GM21529 (cell line): ENCODE measurements at regions not wholly inside any gene's neighbourhood (a gene's known extent, or its start where the extent isn't known, plus 50 kb on each side); places are given as distances from the start of the nearest gene placed in this dataset.
"Not testable (repeated sequence)": the region's sequence is repeated elsewhere in the genome, so short reads cannot be mapped to it uniquely, and the experiment has no call there.

Experiments used
- ATAC-seq: cut with Tn5 transposase; IDR thresholded peaks from one replicate; pipeline ENCODE4 v1.9.1; 2021; ENCODE audit not compliant: unreplicated experiment

DNA sequence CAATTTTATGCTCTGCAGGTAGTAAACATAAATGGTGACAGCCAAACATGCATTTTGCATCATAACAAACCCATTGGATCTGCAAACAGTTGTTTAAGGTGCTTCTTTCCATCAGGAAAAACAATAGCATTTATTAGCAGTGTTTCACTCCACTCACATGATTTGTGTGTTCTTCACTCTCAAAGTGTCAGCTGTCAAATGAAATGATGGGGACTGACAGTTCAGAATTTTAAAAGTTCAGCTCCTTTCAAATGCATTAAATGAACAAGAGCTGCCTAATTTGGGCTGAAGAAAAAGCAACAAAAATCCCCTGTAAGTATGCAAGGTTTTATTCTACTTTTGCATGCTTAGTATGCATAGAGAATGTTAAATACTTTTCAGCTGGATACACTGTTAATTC lies 145.2 kb upstream of the CDIN1 start:
- ATAC-seq: no peak

DNA sequence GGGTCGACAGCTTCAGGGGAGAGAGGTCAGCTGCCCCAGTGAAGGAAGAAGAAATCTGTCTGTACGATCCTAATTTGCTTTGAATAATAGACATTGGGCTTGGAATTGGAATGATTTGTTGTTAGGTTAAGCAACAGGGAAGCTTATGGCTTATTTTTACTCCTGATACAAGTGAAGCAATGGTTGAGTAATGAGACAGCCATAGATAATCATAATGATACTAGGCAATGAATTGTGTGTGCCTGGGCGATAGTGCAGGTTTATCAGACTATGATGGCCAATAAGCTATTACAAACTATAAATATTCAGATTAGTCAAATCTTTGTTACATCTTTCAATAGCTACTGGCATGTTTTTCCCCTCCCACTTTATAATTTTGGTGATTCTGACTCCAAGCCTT lies 140.9 kb upstream of the CDIN1 start:
- no peak for ATAC-seq

DNA sequence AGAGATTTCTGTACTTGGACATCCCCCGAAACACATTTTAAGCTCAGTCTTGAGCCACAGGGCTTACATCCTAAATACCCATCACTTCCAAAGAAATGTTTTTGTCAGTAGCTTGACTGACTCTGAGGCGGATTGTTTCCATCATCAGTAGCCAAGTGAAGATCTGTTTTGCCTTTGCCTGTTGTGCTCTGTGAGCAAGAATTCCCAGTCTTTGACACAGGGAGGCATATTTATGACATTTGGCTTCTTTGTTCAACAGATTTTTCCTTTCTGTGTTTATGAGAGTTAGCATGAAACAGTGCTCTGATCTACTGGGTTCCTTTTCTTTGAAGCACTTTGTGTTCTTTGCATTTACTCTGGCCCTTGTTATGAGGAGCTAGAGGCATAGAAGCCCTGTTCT lies 132.1 kb upstream of the CDIN1 start:
- ATAC-seq: no peak

DNA sequence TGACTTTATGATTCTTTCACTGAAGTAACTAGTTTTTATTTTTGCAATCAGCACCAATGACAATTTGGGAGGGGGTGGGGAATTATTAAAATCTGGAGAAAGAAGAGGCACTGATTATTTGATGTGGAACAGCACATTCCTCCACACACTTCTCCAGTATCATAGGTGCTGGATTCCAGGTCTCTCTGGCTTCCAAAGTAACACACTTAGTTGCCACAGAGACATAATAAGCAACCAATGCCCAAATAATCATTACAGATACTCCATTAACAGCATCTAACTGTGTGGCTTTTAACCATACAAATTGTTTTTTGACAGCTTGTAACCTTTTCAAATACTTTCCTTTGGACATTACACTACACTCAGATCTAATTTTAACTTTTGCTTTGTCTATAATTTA lies 131.0 kb upstream of the CDIN1 start:
- no peak for ATAC-seq

DNA sequence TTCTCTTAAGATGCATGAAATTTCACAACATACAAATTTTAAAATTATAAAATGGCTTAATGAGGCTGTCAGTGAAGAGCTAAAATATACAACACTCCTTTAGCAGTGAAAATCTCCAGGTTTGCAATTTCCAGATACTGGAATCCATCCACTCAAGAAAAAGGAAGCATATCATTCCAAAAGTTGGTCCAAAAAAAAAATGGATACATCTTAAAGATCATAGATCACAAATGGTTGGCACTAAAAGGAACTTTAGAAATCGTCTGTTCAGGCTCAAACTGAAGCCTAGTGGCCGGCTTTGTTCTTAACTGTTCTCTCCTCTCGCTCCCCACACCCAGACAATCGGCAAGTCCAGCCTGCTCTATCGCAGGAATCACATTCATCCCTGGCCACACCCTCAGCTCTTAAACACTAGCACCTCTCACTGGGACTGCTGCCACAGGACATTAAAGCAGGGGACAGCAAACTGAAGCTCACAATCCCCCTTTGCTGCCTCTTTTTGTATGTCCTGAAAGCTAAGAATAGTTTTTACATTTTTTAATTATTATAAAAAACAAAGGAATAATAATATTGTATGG lies 130.3 kb upstream of the CDIN1 start:
- ATAC-seq: no peak

DNA sequence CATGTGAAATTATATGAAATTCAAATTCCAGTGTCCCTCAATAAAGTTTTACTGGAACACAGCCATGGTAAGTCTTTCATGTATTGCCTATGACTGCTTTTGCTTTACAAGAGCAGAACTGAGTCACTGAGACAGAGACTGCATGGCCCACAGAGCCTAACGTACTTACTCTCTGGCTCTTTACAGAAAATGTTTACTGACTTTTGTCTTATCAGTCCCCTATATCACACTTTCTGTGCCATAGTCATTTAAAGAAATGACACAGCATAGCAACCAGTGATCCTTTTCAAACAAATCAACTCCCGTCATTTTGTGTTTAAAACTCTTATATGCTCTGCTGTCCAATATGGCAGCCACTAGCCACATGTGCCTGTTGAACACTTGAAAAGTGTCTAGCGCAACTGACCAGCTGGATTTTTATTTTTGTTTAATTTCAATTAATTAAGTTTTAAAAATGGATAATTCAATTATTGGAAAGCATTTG lies 129.7 kb upstream of the CDIN1 start:
- ATAC-seq: no peak

DNA sequence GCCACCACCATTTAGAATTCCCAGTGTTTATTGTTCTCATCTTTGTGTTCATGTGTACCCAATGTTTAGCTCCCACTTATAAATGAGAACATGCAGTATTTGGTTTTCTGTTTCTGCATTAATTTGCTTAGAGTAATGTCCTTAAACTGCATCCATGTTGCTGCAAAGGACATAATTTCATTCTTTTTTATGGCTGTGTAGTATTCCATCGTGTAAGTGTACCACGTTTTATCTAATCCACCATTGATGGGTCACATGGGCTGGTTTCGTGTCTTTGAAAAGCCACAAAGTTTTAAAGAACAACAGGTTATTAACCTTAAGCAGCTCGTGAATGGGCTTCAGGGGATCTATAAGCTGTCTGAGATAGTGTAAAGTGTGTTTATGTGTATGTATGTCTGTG lies 125.2 kb upstream of the CDIN1 start:
- ATAC-seq: not testable (repeated sequence)

DNA sequence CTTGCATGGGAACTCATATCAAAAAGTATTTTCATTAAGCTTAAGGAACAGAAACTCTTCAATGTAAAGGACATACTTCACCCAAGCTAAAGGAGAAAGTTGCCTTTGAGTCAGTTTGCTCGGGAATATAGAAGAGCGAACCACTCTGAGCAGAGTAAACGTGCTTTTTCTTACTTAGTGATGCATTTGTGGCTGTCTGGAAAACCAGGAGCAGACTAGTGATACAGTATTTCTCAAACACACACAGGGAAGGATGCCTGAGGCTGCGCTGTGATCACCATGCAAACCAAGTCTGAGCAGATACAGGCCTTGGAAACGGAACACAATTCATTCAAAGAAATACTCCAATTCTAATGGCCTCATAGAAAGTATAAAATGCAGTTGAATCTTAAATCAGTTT lies 121.0 kb upstream of the CDIN1 start:
- ATAC-seq: no peak

DNA sequence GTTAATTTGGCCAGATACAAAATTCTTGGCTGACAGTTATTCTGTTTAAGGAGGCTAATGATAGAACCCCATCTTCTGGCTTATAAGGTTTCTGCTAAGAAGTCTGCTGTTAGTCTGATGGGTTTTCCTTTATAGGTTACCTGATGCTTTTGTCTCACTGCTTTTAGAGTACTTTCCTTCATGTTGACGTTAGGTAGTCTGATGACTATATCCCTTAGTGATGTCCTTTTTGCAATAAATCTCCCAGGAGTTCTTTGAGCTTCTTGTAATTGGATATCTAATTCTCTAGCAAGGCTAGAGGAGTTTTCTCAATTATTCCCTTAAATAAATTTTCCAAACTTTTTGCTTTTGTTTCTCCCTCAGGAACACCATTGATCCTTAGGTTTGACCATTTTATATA lies 114.1 kb upstream of the CDIN1 start:
- ATAC-seq: no peak

DNA sequence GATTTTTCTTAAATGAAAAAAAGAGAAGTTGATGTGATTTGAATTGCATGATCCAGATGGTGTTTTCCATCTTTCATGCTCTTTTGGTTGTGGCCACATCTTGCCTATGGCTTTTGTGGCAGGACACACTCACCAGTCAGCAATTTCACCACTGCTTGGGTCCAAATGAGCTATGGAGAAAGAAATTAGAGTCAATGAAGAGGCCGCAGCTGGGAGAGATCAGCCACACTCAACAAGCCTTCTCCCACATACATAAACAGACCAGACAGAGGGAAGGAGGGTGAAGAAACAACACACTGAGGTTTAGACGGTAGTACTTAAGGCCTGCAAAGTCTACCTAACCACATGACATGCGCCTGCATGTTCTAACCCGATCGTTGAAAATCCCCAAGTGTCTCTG lies 110.7 kb upstream of the CDIN1 start:
- ATAC-seq: no peak

DNA sequence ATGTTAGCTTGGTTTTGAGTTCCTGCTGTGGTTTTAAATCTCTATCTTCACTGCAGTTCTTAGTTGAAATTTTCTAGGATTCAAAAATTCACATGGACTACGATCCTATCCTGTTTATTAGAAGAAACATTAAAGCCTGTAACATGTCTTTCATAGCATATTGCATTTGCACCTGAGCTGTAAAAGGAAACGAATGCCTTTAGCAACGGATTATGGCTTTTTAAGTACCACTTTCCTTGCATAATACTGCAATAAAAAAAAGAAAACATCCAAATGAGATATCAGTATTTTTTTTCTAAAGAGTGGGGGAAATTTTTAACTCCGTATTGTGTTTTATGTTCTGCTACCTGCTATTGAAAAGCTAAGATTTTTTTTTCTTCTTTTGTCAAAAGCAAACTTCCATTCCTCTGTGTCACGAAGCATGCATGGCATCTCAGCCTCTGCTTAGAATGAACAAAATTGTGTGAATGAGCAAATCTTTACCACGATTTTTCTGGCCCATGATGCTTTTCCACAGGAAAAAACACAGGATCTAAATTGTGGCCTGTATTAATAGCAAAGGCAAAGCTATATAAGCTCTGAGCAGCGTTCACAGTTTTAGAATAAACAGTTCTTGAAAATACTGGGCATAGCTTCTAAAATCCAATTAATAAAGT lies 110.0 kb upstream of the CDIN1 start:
- ATAC-seq: no peak

DNA sequence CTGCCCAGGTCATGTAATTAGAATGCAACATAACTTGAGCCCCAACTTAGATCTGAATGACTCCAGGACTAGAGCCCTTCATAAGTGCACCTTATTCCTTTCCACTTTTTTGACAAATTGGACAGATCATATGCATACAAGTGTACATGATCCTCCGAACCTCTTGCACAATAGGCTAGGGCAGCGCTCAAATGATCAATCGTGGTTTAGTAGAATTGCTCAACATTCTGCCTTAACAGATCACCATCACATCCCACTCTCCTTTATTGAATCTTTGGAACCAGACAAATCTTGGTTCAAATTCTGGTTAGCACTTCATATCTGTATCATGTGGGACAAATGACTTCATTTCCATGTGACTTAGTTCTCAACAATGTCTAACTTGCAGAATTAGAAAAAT lies 106.8 kb upstream of the CDIN1 start:
- ATAC-seq: no peak

DNA sequence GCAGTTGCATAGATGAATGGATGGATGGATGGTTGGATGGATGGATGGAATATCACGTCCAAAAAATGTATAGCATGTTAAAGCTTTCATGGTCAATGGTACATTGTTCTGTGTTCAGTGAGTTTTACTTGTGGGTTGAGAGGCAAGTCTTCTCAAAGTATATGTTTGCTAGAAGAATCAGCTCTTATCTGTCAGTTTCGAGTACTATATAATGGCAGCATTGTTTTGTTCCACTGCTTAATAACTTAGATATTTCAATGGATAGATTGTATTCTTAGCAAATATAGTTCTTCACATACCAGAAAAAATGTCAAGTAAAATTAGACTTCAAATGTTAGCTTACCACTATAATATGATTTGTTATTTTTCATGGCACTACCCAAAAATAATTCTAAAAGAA lies 100.9 kb upstream of the CDIN1 start:
- no peak for ATAC-seq

DNA sequence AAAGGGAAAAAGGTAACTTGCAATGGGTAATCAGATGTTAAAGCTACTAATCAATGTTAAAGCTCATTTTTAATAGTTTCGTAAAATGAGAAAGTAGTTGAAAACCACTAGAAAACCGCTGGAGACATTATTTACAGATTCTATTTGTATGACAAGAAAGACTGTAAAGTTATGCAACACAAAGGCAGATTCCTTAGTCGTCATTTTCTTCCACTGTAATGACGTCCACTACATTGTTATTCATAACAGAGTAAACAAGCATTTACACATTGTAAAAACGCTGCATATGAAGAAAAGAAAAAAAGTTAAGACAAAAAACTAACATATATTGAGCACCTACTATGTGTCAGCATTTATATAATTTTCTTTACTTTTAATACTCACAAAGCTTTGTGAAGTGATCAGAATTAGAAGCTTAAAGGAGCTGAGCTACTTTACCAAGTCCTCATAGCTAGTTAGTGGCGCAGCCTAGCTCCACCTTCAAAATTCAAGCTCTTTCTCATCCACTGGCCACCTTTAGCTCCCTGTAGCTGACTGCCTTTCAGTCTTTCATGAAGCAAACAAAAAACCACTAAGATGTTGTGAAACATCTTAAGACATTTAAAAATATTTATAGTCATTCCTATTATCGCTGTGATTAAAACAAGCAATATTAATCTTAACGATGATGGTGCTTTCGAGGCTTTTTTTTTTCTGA lies 100.1 kb upstream of the CDIN1 start:
- no peak for ATAC-seq

DNA sequence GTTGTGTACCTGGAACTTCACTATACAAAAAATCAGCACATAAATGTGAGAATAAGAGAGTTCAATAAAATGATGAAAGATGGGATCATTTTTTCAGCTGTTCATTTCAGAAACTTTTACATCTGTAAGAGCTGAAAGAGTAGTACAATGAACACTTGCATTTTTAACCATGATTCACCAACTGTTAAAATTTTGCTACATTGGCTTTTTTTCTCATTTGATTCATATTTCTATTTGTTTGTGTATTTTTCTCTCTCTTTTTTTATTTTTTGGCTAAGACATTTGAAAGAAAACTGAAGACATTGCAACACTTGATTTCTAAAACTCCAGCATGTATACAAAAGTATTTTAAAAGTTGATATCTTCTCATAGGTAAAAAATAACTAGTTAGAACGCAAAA lies 98.3 kb upstream of the CDIN1 start:
- no peak for ATAC-seq

DNA sequence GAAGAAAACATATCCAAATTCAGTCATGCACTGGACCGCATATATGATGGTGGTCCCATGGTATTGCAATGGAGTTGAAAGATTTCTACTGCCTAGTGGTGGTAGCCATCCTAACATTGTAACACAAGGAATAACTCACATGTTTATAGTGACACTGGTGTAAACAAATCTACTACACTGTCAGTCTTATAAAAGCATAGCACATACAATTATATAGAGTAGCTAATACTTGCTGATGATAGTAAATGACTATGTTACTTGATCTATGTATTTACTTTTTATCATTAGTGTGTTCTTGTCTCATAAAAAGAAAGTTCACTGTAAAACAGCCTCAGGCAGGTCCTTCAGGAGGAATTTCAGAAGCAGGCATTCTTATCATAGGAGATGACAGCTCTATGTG lies 96.0 kb upstream of the CDIN1 start:
- no peak for ATAC-seq

DNA sequence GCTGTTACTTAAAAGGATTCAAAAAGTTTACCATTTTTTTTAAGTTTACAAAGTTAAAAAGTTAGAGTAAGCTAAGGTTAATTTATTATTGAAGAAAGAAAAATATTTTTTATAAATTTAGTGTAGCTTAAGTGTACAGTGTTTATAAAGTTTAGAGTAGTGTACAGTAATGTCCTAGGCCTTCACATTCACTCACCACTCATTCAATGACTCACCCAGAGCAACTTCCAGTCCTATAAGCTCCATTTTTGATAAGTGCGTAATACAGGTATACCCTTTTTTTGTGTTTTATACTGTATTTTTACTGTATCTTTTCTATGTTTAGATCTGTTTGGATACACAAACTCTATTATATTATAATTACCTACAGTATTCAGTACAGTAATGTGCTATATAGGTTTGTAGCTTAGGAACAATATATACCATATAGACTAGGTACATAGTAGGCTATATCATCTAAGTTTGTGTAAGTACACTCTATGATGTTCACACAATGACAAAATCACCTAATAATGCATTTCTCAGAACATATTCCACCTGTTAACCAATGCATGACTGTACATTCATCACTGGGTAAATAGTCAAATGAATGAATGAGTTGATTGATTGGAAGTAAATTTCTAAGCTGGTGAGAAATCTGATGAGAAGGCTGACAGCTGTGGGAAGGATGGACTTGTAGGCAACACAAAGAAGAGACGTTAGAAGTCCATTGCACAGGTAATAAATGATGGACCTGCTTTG lies 95.2 kb upstream of the CDIN1 start:
- ATAC-seq: no peak

DNA sequence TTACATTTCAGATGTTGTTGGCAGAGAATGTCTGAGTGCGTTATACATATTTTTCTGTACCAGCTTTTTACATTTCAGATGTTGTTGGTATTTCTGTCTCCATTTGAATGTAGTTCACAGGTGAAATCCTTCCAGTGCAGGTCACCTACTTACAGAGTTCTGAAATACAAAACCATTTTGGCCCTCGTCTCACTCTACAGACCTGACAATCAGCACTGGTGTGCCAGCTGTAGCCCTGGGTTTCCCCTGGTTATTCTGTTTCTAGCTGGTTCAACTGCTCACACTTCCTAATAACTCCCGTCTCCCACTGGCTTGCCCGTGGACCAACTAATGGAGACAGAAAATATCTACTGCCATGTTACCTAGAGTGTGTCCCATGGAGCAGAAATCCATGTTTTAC lies 87.5 kb upstream of the CDIN1 start:
- ATAC-seq: no peak

DNA sequence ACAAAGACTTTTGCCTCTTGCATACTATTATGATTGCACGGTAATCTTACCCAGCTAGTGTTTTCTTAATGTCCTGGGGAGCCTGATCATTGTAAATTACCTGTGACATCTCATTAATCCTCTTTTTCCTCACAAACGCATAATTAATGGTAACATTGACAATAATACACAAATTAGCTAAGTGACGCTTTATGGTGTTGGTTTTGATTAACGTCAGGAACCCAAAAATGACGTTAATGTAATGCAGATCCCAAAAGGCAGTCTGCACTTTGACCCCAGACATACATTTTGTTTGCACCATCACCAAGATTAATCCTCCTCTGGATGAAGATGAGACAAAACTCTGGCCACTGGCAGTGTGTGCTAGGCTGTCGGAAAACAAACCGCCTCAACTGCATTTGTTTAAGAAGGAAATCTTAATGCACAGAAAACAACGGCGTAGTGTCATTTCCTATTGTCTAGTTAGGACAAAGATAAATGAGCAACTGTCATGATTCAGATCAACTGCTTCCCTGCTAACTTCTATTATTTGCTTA lies 83.9 kb upstream of the CDIN1 start:
- ATAC-seq: no peak

DNA sequence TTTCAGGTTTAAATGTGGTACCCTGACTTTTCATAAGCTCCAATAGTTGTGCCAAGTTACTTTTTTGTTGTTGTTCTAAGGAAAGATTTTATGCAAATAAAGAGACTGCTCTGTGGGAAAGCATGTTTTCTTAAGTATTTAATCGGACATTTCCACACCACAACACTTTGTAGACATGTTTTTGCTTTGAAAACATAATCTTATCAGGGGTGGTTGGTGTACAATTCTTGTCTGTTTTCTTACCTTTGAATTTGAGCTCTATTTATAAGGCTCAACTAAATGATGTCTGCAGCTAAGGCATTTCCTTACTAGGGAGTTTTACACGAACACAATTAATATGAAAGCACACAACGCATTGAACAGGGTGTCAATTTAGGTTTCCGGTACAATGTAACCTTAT lies 81.5 kb upstream of the CDIN1 start:
- no peak for ATAC-seq

DNA sequence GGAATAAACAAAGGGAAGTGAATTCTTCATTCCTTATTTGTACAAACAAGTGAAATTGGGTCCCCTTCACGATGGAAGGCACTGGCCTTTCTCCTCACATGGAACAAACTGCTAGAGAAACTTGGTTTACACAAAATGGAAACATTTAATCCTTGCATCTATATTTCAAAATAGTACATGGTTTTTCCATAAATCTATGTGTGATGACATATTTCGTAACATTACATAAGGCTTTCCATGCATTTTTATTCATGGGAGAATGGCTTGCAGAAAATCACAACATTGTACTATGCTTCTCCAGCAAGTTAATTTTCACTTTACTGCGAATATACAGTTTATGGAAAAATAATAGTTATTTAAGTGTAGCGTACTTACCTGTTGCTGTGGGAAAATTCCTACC lies 81.0 kb upstream of the CDIN1 start:
- no peak for ATAC-seq

DNA sequence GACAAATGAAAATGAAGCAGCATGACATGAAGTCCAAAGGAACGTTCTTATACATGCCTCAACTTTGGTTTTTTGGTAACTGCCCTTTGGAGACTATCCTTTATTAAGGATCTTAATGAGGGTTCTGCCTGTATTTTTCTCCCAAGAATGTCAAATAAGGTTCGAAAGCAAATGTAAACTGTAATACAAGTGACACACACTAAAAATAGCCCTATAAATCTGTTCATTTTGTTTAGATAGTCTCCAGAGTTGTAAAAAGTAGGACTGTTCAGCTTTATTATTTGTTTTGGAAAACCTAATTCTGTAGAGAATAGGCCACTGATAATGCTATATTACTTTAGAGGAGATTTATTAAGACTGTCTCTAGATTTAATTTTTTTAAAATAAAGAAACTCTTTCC lies 80.5 kb upstream of the CDIN1 start:
- ATAC-seq: no peak
